A549 (cell line): ENCODE measurements at regions not wholly inside any gene's neighbourhood (a gene's known extent, or its start where the extent isn't known, plus 50 kb on each side); places are given as distances from the start of the nearest gene placed in this dataset.

Experiments used
- ATAC-seq, 2 experiments: fragments of 200-7000 bp in 1 of 2; fragments of >200 bp in 1 of 2; cut with Nextera tagmentation in 1 of 2; cut with Tn5 transposase in 1 of 2; 3 replicates each; pipeline versions ENCODE4 v1.8.0 to v1.9.1; 2018 to 2020; ENCODE audit warnings: mild to moderate bottlenecking in 1 of 2, moderate library complexity in 1 of 2
- CTCF ChIA-PET: fragments of 300-600 bp; sonication (Branson Sonifier 250); formaldehyde crosslinking; extraction: SDS; loops from one replicate; lab custom pipeline; 2021; ENCODE audit warnings: antibody characterized with exemption, inconsistent platforms; lab: Yijun Ruan, JAX
- POLR2A ChIA-PET: fragments of 350-600 bp; formaldehyde crosslinking; extraction: SDS; loops from one replicate; lab custom pipeline; 2021; ENCODE audit warnings: antibody characterized with exemption, inconsistent platforms; lab: Yijun Ruan, JAX
- DNase-seq, 2 experiments: peaks; one replicate each; pipeline versions ENCODE4 v3.0.0 to v3.0.0-alpha.2; 2011 to 2016; ENCODE audit warnings: low read depth in 1 of 2, low spot score in 1 of 2
- FAIRE-seq: peaks from 2 replicates; lab custom pipeline; 2011; peaks lifted over from hg19 to GRCh38; lab: Jason Lieb, UNC
- H3K27ac ChIP-seq, 2 experiments: fragments of >200 bp; sonication (Bioruptor Twin); formaldehyde crosslinking; 3 replicates each; pipeline ENCODE4 v1.5.1; 2016 to 2017
- H3K4me1 ChIP-seq: fragments of >200 bp; sonication (Bioruptor Twin); formaldehyde crosslinking; 3 replicates; pipeline ENCODE4 v1.6.1; 2016
- H3K4me2 ChIP-seq: fragments of >200 bp; sonication (Bioruptor Twin); formaldehyde crosslinking; 3 replicates; pipeline ENCODE4 v1.6.1; 2016
- H3K4me3 ChIP-seq: fragments of >200 bp; sonication (Bioruptor Twin); formaldehyde crosslinking; 3 replicates; pipeline ENCODE4 v1.5.1; 2016
- H3K9me3 ChIP-seq: fragments of >200 bp; sonication (Bioruptor Twin); formaldehyde crosslinking; 3 replicates; pipeline ENCODE4 v1.6.1; 2016
- BCL3 ChIP-seq: fragments of >200 bp; sonication (Bioruptor Twin); formaldehyde crosslinking; IDR thresholded peaks from 3 replicates; pipeline ENCODE4 v1.6.1; 2016
- CBX2 ChIP-seq: fragments of 200-600 bp; sonication (generic); IDR thresholded peaks from 2 replicates; pipeline ENCODE4 v1.6.1; 2016; ENCODE audit warnings: low read depth, mild to moderate bottlenecking, borderline replicate concordance
- CEBPB ChIP-seq, 2 experiments: fragments of >200 bp in 1 of 2; sonication (Bioruptor Twin) in 1 of 2; formaldehyde crosslinking in 1 of 2; IDR thresholded peaks; 2 replicates each; pipeline ENCODE4 v1.6.1; 2012 to 2016
- CHD4 ChIP-seq: fragments of 200-600 bp; sonication (generic); IDR thresholded peaks from 2 replicates; pipeline ENCODE4 v1.6.1; 2016; ENCODE audit warnings: antibody characterized with exemption, mild to moderate bottlenecking, borderline replicate concordance
- EHF ChIP-seq: fragments of 250-450 bp; sonication (Bioruptor Pico); IDR thresholded peaks from 2 replicates; pipeline ENCODE4 v1.5.0; 2020; ENCODE audit warnings: mild to moderate bottlenecking
- FOXS1 ChIP-seq: fragments of 250-450 bp; sonication (Bioruptor Pico); IDR thresholded peaks from 2 replicates; pipeline ENCODE4 v1.5.0; 2020; ENCODE audit warnings: mild to moderate bottlenecking, moderate library complexity
- HOXB13 ChIP-seq: fragments of 250-450 bp; sonication (Bioruptor Pico); IDR thresholded peaks from 2 replicates; pipeline ENCODE4 v1.5.0; 2020; ENCODE audit warnings: low read depth, mild to moderate bottlenecking, moderate library complexity
- JUN ChIP-seq, 2 experiments: fragments of >200 bp; sonication (Bioruptor Twin); formaldehyde crosslinking; IDR thresholded peaks; 2 replicates in 1 of 2; 3 replicates in 1 of 2; pipeline ENCODE4 v1.6.1; 2016 to 2017
- NR3C1 ChIP-seq: fragments of >200 bp; sonication (Bioruptor Twin); formaldehyde crosslinking; IDR thresholded peaks from 3 replicates; pipeline ENCODE4 v1.6.1; 2017
- POLR2A ChIP-seq: IDR thresholded peaks from 2 replicates; pipeline ENCODE4 v1.6.1; 2012; ENCODE audit warnings: mild to moderate bottlenecking, low read length
- POLR2AphosphoS2 ChIP-seq: conservative IDR thresholded peaks from 2 replicates; pipeline ENCODE4 v1.6.1; 2012; ENCODE audit warnings: low read length, improper control_type of control experiment, inconsistent platforms
- RCOR1 ChIP-seq: fragments of 150-350 bp; IDR thresholded peaks from 2 replicates; pipeline ENCODE4 v1.6.1; 2014; ENCODE audit warnings: antibody characterized with exemption, low read length, low read depth
- SREBF2 ChIP-seq: fragments of 450-650 bp; IDR thresholded peaks from 2 replicates; pipeline ENCODE4 v1.6.1; 2014; ENCODE audit warnings: mild to moderate bottlenecking, moderate library complexity
- TFCP2L1 ChIP-seq: fragments of 250-450 bp; sonication (Bioruptor Pico); IDR thresholded peaks from 2 replicates; pipeline ENCODE4 v1.5.0; 2021; ENCODE audit warnings: mild to moderate bottlenecking
- ZFP36 ChIP-seq: fragments of 450-650 bp; IDR thresholded peaks from 2 replicates; pipeline ENCODE4 v1.6.1; 2014; ENCODE audit warnings: borderline replicate concordance; ENCODE audit not compliant: partially characterized antibody
- ZSCAN20 ChIP-seq: fragments of 250-450 bp; sonication (Bioruptor Pico); IDR thresholded peaks from 2 replicates; pipeline ENCODE4 v1.8.0; 2022; ENCODE audit warnings: mild to moderate bottlenecking, moderate library complexity
- WGBS: methylation state at CpG from one replicate; pipeline ENCODE4 v1.1.6; 2017; ENCODE audit errors: missing lambda C conversion rate; 5-methylcytosine and 5-hydroxymethylcytosine counted together
- TF ChIP-seq, protein P1 (sequence below): fragments of >200 bp; sonication (Bioruptor Twin); formaldehyde crosslinking; IDR thresholded peaks from 3 replicates; pipeline ENCODE4 v1.5.1; 2016
- TF ChIP-seq, protein P2 (sequence below): fragments of 150-350 bp; IDR thresholded peaks from 2 replicates; pipeline ENCODE4 v1.6.1; 2014; ENCODE audit warnings: low read depth, mild to moderate bottlenecking, low read length

DNA sequence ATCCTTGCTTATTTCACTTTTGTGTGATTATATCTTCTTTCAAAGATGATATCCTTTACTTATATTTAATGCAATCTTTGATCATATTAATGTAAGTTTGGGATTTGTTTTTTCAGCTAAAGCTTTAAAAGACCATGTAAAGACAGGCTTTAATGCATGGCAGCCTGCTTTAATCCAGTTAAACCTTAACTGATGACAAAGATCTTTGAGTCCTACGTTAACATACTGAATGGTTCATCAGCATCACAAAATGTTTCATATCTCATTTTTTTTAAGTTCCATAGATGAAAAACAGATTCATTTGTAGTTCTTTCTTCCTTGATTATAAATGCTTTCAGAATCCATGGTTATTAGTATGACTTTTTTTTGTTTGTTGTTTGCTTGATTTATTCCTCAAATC lies 1102.8 kb downstream of the FSTL5 start:
- DNase-seq (no peak), ATAC-seq (no peak), FAIRE-seq (no peak)
- 19% methylated on average over 1 of the region's 1 CpG for WGBS
- H3K4me3 ChIP-seq = no peak overlapping the region
- no peaks in the 10 kb centered on the region for H3K4me1 ChIP-seq
- ChIA-PET CTCF (no interaction called here), POLR2A (no interaction called here)
- H3K27ac ChIP-seq = no peak overlapping the region
- no peak overlapping the region for H3K4me2 ChIP-seq
- TF ChIP-seq TFCP2L1 (CRISPR knock-in tag) (no peak), ZSCAN20 (CRISPR knock-in tag) (no peak), POLR2AphosphoS2 (no peak), CBX2 (no peak), NR3C1 (no peak), HOXB13 (CRISPR knock-in tag) (no peak), POLR2A (no peak), CHD4 (no peak), RCOR1 (no peak), JUN (IDR thresholded peaks at IDR 0.05) (no peak), ZFP36 (no peak), SREBF2 (no peak), BCL3 (no peak), FOXS1 (CRISPR knock-in tag) (no peak), EHF (CRISPR knock-in tag) (no peak), CEBPB (IDR thresholded peaks at IDR 0.05) (no peak)
- TF ChIP-seq, protein P1, sequence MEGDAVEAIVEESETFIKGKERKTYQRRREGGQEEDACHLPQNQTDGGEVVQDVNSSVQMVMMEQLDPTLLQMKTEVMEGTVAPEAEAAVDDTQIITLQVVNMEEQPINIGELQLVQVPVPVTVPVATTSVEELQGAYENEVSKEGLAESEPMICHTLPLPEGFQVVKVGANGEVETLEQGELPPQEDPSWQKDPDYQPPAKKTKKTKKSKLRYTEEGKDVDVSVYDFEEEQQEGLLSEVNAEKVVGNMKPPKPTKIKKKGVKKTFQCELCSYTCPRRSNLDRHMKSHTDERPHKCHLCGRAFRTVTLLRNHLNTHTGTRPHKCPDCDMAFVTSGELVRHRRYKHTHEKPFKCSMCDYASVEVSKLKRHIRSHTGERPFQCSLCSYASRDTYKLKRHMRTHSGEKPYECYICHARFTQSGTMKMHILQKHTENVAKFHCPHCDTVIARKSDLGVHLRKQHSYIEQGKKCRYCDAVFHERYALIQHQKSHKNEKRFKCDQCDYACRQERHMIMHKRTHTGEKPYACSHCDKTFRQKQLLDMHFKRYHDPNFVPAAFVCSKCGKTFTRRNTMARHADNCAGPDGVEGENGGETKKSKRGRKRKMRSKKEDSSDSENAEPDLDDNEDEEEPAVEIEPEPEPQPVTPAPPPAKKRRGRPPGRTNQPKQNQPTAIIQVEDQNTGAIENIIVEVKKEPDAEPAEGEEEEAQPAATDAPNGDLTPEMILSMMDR = no peak
- TF ChIP-seq, protein P2, sequence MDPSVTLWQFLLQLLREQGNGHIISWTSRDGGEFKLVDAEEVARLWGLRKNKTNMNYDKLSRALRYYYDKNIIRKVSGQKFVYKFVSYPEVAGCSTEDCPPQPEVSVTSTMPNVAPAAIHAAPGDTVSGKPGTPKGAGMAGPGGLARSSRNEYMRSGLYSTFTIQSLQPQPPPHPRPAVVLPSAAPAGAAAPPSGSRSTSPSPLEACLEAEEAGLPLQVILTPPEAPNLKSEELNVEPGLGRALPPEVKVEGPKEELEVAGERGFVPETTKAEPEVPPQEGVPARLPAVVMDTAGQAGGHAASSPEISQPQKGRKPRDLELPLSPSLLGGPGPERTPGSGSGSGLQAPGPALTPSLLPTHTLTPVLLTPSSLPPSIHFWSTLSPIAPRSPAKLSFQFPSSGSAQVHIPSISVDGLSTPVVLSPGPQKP = no peak
- no peaks in the 10 kb centered on the region for H3K9me3 ChIP-seq
